T-cell (primary cell): ENCODE measurements at regions not wholly inside any gene's neighbourhood (a gene's known extent, or its start where the extent isn't known, plus 50 kb on each side); places are given as distances from the start of the nearest gene placed in this dataset.

Experiments
- ATAC-seq, 4 experiments: fragments of 200-7000 bp in 3 of 4; fragments of 150-1000 bp in 1 of 4; cut with Tn5 transposase; replicated peaks in 1 of 4; 1 replicate in 3 of 4; 2 replicates in 1 of 4; pipeline ENCODE4 v1.10.0; 2021; ENCODE audit warnings: moderate library complexity in 3 of 4, mild to moderate bottlenecking in 2 of 4, moderate number of reproducible peaks in 1 of 4
- CTCF ChIA-PET, 2 donors: fragments of 300-600 bp; sonication (Branson Sonifier 250); formaldehyde crosslinking; loops; one replicate each; lab custom pipeline; 2022; ENCODE audit warnings: antibody characterized with exemption in 2 of 2; lab: Charles Lee
- POLR2A ChIA-PET, 2 donors: fragments of 300-600 bp; sonication (Branson Sonifier 250); formaldehyde crosslinking; loops; one replicate each; lab custom pipeline; 2022; ENCODE audit warnings: antibody characterized with exemption in 2 of 2; lab: Charles Lee
- DNase-seq, 35 experiments: peaks; one replicate each; pipeline versions ENCODE4 v3.0.0 to v3.0.0-alpha.2; 2013 to 2023
- H3K27ac ChIP-seq: one replicate; pipeline ENCODE4 v1.5.1; 2013; ENCODE audit warnings: low read length
- H3K27me3 ChIP-seq, 2 experiments: replicated peaks in 1 of 2; 1 replicate in 1 of 2; 2 replicates in 1 of 2; pipeline versions ENCODE4 v1.6.1 to v1.7.0; 2013; ENCODE audit warnings: low read length in 1 of 2, mixed read lengths in 1 of 2; ENCODE audit not compliant: control insufficient read depth in 2 of 2, insufficient read depth in 2 of 2; ENCODE audit errors: extremely low read depth in 1 of 2
- H3K36me3 ChIP-seq, 2 donors: 1 replicate in 1 of 2; 2 replicates in 1 of 2; pipeline versions ENCODE4 v1.6.1 to v1.7.0; 2013; ENCODE audit warnings: low read length in 1 of 2; ENCODE audit not compliant: control insufficient read depth in 2 of 2, insufficient read depth in 1 of 2; ENCODE audit errors: extremely low read depth in 1 of 2
- H3K4me1 ChIP-seq, 2 experiments: 1 replicate in 1 of 2; 2 replicates in 1 of 2; pipeline versions ENCODE4 v1.6.1 to v1.7.0; 2013; ENCODE audit warnings: low read length in 2 of 2, mixed read lengths in 1 of 2; ENCODE audit not compliant: insufficient read depth in 2 of 2, control insufficient read depth in 1 of 2; ENCODE audit errors: extremely low read depth in 1 of 2
- H3K4me3 ChIP-seq, 2 donors: 1 replicate in 1 of 2; 2 replicates in 1 of 2; pipeline versions ENCODE4 v1.5.1 to v1.7.0; 2013; ENCODE audit warnings: mild to moderate bottlenecking in 2 of 2, low read length in 1 of 2, moderate library complexity in 1 of 2; ENCODE audit not compliant: control insufficient read depth in 1 of 2; ENCODE audit errors: extremely low read depth in 1 of 2
- H3K9me3 ChIP-seq: 2 replicates; pipeline ENCODE4 v1.7.0; 2013
- H3K27ac Mint-ChIP-seq, 2 donors: one replicate each; pipeline ENCODE4 v1.8.0; 2020 to 2021; ENCODE audit warnings: mild to moderate bottlenecking in 2 of 2, mixed read lengths in 2 of 2
- H3K27me3 Mint-ChIP-seq, 2 donors: one replicate each; pipeline ENCODE4 v1.8.0; 2021 to 2022; ENCODE audit warnings: mixed read lengths in 2 of 2
- H3K36me3 Mint-ChIP-seq: one replicate; pipeline ENCODE4 v1.8.0; 2021; ENCODE audit warnings: mixed read lengths
- H3K4me1 Mint-ChIP-seq, 3 donors: one replicate each; pipeline ENCODE4 v1.8.0; 2020 to 2022; ENCODE audit warnings: mixed read lengths in 3 of 3, mild to moderate bottlenecking in 1 of 3
- H3K4me3 Mint-ChIP-seq, 3 donors: one replicate each; pipeline ENCODE4 v1.8.0; 2020 to 2022; ENCODE audit warnings: mild to moderate bottlenecking in 3 of 3, mixed read lengths in 3 of 3, moderate library complexity in 3 of 3
- H3K9me3 Mint-ChIP-seq, 3 donors: one replicate each; pipeline ENCODE4 v1.8.0; 2020 to 2022; ENCODE audit warnings: mixed read lengths in 3 of 3
- WGBS: methylation state at CpG from one replicate; pipeline ENCODE4 v1.1.5; 2013; ENCODE audit warnings: missing lambda C conversion rate; ENCODE audit not compliant: insufficient coverage; 5-methylcytosine and 5-hydroxymethylcytosine counted together

DNA sequence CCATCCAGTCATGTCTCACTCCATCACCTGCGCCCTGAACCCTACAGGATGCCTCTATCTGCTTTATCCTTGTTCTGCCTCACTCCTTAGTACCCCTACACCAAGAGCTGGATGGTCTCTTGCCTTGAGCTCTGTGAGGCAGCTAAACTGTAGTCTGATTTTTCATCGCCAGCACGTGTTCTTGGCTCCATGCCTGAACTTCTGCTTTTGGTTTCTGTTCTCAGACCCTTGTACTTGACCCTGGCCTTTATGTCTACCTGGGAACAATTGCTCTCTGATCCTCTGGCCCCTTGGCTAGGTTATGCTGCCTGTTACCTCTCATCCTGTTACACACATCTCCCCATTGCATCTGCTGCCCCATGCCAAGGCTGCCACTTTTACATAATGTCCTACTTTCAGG, 318.0 kb upstream of the LMCD1 start:
- no peak overlapping the region for H3K27ac ChIP-seq
- Mint-ChIP-seq H3K27me3 (peaks cover 0 to 2% of the 10 kb centered on the region in 2 donors), H3K27ac (no peak overlapping the region), H3K36me3 (no peaks in the 10 kb centered on the region), H3K9me3 (no peaks in the 10 kb centered on the region), H3K4me1 (no peaks in the 10 kb centered on the region), H3K4me3 (no peak overlapping the region)
- WGBS: 45% methylated on average over 3 of the region's 3 CpGs
- no peak overlapping the region for H3K4me3 ChIP-seq
- H3K27me3 ChIP-seq: peaks cover 0 to 2% of the 10 kb centered on the region in 2 experiments
- no peaks in the 10 kb centered on the region for H3K4me1 ChIP-seq
- DNase-seq (no peak), ATAC-seq (no peak)
- CTCF ChIA-PET: no interaction called here
- POLR2A ChIA-PET: no interaction called here
- H3K36me3 ChIP-seq: no peaks in the 10 kb centered on the region
- no peaks in the 10 kb centered on the region for H3K9me3 ChIP-seq

DNA sequence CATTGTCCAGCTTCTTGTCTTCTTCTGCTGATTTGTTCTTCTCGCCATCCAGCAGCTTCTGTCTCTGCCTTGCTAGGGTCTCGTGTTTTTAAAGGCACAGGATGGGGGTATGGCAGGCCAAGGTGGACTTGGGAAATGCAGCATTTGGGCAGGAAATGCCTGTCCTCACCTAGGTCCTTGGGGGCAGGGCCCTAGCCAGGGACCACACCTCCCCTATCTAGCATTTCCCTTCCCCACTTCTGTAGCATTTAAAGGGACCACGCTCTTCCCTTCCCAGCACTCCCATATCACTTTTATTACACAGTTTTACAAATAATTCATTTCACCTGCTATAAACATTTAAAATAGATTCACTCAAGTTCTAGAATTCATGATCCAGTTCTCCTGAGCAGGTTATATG, 315.4 kb upstream of the LMCD1 start:
- no peak overlapping the region for H3K4me3 Mint-ChIP-seq
- Histone ChIP-seq H3K27ac (no peak overlapping the region), H3K4me1 (no peaks in the 10 kb centered on the region), H3K36me3 (no peaks in the 10 kb centered on the region), H3K4me3 (no peak overlapping the region), H3K9me3 (no peaks in the 10 kb centered on the region), H3K27me3 (no peaks in the 10 kb centered on the region)
- no peaks in the 10 kb centered on the region for H3K36me3 Mint-ChIP-seq
- no peaks in the 10 kb centered on the region for H3K4me1 Mint-ChIP-seq
- WGBS: 67% methylated on average over 2 of the region's 3 CpGs
- H3K27ac Mint-ChIP-seq: no peak overlapping the region
- peaks cover under 1 to 6% (median 6%) of the 10 kb centered on the region in 3 donors for H3K9me3 Mint-ChIP-seq
- ATAC-seq: no peak
- no peaks in the 10 kb centered on the region for H3K27me3 Mint-ChIP-seq
- no peak for DNase-seq
- ChIA-PET CTCF (no interaction called here), POLR2A (no interaction called here)

DNA sequence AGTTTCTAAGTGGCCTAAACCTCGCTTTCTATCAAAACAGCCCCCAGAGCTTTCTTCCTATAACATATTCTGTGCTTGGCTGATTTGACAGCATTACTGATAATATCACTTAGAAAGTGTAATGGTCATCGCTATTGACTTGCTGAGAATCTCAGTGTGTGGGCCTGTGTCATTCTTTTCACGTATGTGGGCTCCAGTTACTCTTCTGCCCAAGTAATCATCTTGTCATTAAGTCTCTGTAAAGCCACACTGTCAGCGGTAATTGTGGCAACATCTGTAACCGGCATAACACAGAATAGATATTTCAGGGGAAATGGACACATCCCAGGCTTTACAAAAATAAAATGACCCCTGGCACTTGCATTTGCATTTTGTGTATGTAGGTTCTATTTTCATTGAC, 313.6 kb upstream of the LMCD1 start:
- no peak overlapping the region for H3K4me3 Mint-ChIP-seq
- H3K27me3 Mint-ChIP-seq: no peaks in the 10 kb centered on the region
- no peaks in the 10 kb centered on the region for H3K4me1 ChIP-seq
- ChIA-PET POLR2A (no interaction called here), CTCF (no interaction called here)
- no peak overlapping the region for H3K27ac ChIP-seq
- no peaks in the 10 kb centered on the region for H3K9me3 ChIP-seq
- no peak for ATAC-seq
- H3K36me3 ChIP-seq: no peaks in the 10 kb centered on the region
- H3K36me3 Mint-ChIP-seq: no peaks in the 10 kb centered on the region
- H3K4me1 Mint-ChIP-seq: no peaks in the 10 kb centered on the region
- H3K4me3 ChIP-seq: no peak overlapping the region
- H3K27ac Mint-ChIP-seq: no peak overlapping the region
- peaks cover 3 to 15% (median 11%) of the 10 kb centered on the region in 3 donors for H3K9me3 Mint-ChIP-seq
- WGBS: no CpG with 5 or more reads among the region's 5 CpGs
- no peak for DNase-seq
- no peaks in the 10 kb centered on the region for H3K27me3 ChIP-seq

DNA sequence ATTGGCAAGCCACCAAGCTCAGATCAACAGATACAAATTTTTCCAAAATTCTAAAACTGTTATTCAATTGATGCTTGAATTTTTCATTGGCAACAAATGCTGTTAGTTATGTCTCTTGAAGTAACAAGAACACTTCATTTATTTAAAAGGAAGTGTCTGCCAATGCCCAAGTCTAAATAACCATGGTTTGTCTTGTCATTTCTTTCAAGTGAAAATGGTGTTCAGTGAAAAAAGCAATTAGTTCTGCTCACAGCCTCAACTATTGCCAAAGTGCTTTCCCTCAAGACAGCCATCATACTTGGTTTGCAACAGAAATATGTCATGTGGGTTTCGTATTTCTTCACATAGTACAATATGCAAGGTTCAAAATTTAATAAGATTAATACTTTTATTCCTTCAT, 312.6 kb upstream of the LMCD1 start:
- no peak for ATAC-seq
- no CpG with 5 or more reads among the region's 1 CpG for WGBS
- peaks cover 0 to under 1% of the 10 kb centered on the region in 2 donors for H3K27me3 Mint-ChIP-seq

DNA sequence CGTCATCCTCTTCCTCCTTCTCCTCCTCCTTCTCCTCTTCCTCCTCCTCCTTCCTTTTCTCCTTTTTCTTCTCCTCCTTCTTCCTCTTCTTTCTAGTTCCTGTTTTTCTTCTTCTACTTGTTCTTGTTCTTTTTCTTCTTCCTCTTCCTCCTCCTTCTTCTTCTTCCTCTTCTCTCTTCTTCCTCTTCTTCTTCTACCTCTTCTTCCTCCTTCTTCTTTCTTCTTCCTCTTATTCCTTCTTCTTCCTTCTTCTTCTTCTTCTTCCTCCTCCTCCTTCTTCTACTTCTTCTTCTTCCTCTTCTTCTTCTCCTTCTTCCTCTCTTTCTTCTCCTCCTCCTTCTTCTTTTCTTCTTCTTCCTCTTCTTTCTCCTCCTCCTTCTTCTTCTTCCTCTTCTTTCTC, 310.2 kb upstream of the LMCD1 start:
- H3K9me3 Mint-ChIP-seq: peaks cover 3 to 15% (median 11%) of the 10 kb centered on the region in 3 donors
- 86% methylated on average over 1 of the region's 1 CpG for WGBS

More for the DNA sequence above, 312.6 kb upstream of the LMCD1 start:
- Mint-ChIP-seq H3K36me3 (no peaks in the 10 kb centered on the region), H3K4me1 (no peaks in the 10 kb centered on the region), H3K4me3 (no peak overlapping the region), H3K27ac (no peak overlapping the region), H3K9me3 (peaks cover 3 to 15% (median 11%) of the 10 kb centered on the region in 3 donors)
- Histone ChIP-seq H3K27ac (no peak overlapping the region), H3K4me3 (no peak overlapping the region), H3K27me3 (no peaks in the 10 kb centered on the region), H3K36me3 (no peaks in the 10 kb centered on the region), H3K4me1 (no peaks in the 10 kb centered on the region), H3K9me3 (no peaks in the 10 kb centered on the region)
- ChIA-PET POLR2A (no interaction called here), CTCF (no interaction called here)
- no peak for DNase-seq

DNA sequence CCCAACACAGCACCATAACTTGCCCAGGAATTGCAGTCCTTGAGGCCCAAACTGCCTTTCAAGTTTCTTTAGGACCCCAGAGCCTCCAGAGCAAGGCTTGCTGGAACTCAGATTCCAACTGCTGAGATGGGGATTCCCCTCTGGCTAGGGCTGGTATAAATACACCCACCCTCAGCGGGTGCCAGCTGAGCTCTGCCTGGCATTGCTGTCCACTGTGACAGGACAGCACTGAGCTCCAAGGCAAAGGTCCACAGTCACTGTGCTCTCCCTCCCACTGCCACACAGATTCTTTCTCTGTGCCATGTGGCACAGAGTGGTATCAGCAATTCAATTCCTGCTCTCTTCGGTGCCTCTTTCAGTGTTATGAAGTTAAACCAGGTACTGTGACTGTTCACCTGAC, 304.2 kb upstream of the LMCD1 start:
- Histone ChIP-seq H3K27me3 (peaks cover 0 to 9% of the 10 kb centered on the region in 2 experiments), H3K36me3 (no peaks in the 10 kb centered on the region), H3K9me3 (no peaks in the 10 kb centered on the region), H3K27ac (no peak overlapping the region), H3K4me3 (no peak overlapping the region), H3K4me1 (no peaks in the 10 kb centered on the region)
- no peak overlapping the region for H3K4me3 Mint-ChIP-seq
- DNase-seq: no peak
- no peak for ATAC-seq
- H3K9me3 Mint-ChIP-seq: peaks cover 0 to under 1% (median under 1%) of the 10 kb centered on the region in 3 donors
- H3K36me3 Mint-ChIP-seq: no peaks in the 10 kb centered on the region
- H3K4me1 Mint-ChIP-seq: no peaks in the 10 kb centered on the region
- 83% methylated on average over 1 of the region's 2 CpGs for WGBS
- ChIA-PET CTCF (no interaction called here), POLR2A (no interaction called here)
- H3K27me3 Mint-ChIP-seq: peaks cover 11 to 12% of the 10 kb centered on the region in 2 donors
- H3K27ac Mint-ChIP-seq: no peak overlapping the region

More for the DNA sequence above, 310.2 kb upstream of the LMCD1 start:
- Mint-ChIP-seq H3K27ac (no peak overlapping the region), H3K4me3 (no peak overlapping the region), H3K27me3 (peaks cover under 1 to 5% of the 10 kb centered on the region in 2 donors), H3K4me1 (no peaks in the 10 kb centered on the region), H3K36me3 (no peaks in the 10 kb centered on the region)
- Histone ChIP-seq H3K27me3 (peaks cover 0 to 4% of the 10 kb centered on the region in 2 experiments), H3K4me1 (no peaks in the 10 kb centered on the region), H3K36me3 (no peaks in the 10 kb centered on the region), H3K4me3 (no peak overlapping the region), H3K27ac (no peak overlapping the region), H3K9me3 (no peaks in the 10 kb centered on the region)
- no peak for DNase-seq
- ATAC-seq: no peak
- ChIA-PET CTCF (no interaction called here), POLR2A (no interaction called here)

DNA sequence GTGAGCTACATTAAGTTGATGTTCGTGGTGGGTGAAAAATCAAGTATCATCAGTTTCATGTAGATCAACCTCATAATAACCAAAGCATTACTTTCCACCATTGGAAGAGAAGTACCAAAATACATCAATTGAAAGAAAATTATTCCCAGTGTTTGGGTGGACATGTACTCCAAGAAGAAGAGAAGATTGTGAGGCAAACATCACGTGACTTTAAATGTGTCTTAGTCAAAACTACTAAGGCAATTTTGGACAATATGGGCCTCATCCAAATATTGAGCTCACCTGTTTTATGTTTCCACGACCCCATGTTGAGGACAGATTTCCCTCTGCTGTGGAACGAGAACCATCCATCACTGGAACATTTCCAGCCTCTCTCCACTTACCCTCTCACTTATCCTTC, 303.0 kb upstream of the LMCD1 start:
- no peaks in the 10 kb centered on the region for H3K9me3 Mint-ChIP-seq
- H3K4me1 ChIP-seq: no peaks in the 10 kb centered on the region
- no CpG with 5 or more reads among the region's 4 CpGs for WGBS
- no peaks in the 10 kb centered on the region for H3K9me3 ChIP-seq
- no peak overlapping the region for H3K27ac ChIP-seq
- no peaks in the 10 kb centered on the region for H3K4me1 Mint-ChIP-seq
- H3K27me3 ChIP-seq: peaks cover 0 to 9% of the 10 kb centered on the region in 2 experiments
- H3K4me3 Mint-ChIP-seq: no peak overlapping the region
- no peak overlapping the region for H3K27ac Mint-ChIP-seq
- H3K4me3 ChIP-seq: no peak overlapping the region
- H3K36me3 ChIP-seq: no peaks in the 10 kb centered on the region
- ATAC-seq (no peak), DNase-seq (no peak)
- H3K36me3 Mint-ChIP-seq: no peaks in the 10 kb centered on the region
- CTCF ChIA-PET: no interaction called here
- H3K27me3 Mint-ChIP-seq: peaks cover 11 to 12% of the 10 kb centered on the region in 2 donors
- POLR2A ChIA-PET: interaction anchor here in 1 of 2 donors (0.6 kb wide), 1 partner anchor 445 kb away, joined by 3 read pairs; no protein-coding TSS in a partner anchor
